Panc1 (cell line): ENCODE measurements at regions not wholly inside any gene's neighbourhood (a gene's known extent, or its start where the extent isn't known, plus 50 kb on each side); places are given as distances from the start of the nearest gene placed in this dataset.

Experiments
- POLR2AphosphoS5 ChIP-seq: IDR thresholded peaks from 2 replicates; pipeline ENCODE4 v1.6.1; 2012; ENCODE audit warnings: mild to moderate bottlenecking, low read depth, low read length, moderate library complexity
- SIN3A ChIP-seq: IDR thresholded peaks from 2 replicates; pipeline ENCODE4 v1.6.1; 2012; ENCODE audit warnings: low read depth, mild to moderate bottlenecking, low read length, moderate library complexity, borderline replicate concordance; ENCODE audit not compliant: insufficient read depth
- TCF7L2 ChIP-seq: IDR thresholded peaks from 2 replicates; pipeline ENCODE4 v1.6.1; 2011; ENCODE audit warnings: mild to moderate bottlenecking, low read depth, low read length, inconsistent platforms
- TF ChIP-seq, protein P1 (sequence below): fragments of 450-650 bp; IDR thresholded peaks from 2 replicates; pipeline ENCODE4 v1.5.1; 2017; ENCODE audit warnings: mild to moderate bottlenecking

DNA sequence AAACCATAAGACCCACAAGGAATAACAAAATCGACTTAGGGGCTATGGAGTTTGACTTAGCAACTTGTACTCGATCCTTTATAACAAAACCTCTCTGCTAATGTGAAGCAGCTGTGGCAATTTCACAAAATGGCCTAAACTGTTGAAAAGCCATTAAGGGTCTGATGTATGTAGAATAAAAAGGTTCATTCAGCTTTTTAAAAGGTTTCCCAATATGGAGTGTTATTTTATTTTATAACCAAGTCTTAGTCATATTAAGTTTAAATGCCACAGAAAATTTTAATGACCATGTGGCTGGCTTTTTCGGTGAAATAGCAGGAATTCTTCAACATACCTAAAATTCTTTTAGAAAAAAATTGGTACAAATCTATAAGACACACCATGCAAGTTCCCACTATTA lies 291.8 kb upstream of the HAND2 start:
- TF ChIP-seq, protein P1, sequence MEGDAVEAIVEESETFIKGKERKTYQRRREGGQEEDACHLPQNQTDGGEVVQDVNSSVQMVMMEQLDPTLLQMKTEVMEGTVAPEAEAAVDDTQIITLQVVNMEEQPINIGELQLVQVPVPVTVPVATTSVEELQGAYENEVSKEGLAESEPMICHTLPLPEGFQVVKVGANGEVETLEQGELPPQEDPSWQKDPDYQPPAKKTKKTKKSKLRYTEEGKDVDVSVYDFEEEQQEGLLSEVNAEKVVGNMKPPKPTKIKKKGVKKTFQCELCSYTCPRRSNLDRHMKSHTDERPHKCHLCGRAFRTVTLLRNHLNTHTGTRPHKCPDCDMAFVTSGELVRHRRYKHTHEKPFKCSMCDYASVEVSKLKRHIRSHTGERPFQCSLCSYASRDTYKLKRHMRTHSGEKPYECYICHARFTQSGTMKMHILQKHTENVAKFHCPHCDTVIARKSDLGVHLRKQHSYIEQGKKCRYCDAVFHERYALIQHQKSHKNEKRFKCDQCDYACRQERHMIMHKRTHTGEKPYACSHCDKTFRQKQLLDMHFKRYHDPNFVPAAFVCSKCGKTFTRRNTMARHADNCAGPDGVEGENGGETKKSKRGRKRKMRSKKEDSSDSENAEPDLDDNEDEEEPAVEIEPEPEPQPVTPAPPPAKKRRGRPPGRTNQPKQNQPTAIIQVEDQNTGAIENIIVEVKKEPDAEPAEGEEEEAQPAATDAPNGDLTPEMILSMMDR: no peak
- no peak for TF ChIP-seq POLR2AphosphoS5
- TF ChIP-seq SIN3A: no peak
- TF ChIP-seq TCF7L2: no peak
